Activated T-cell treated with anti-CD3 and anti-CD28 coated beads, Interleukin-2, amount 50 U/mL, for 1 hour (primary cell): ENCODE measurements at regions not wholly inside any gene's neighbourhood (a gene's known extent, or its start where the extent isn't known, plus 50 kb on each side); places are given as distances from the start of the nearest gene placed in this dataset.

Source experiments
- DNase-seq: peaks from one replicate; pipeline ENCODE4 v3.0.0-alpha.2; 2020

GRCh38 chr2:2557475-2557874 lies 226.4 kb upstream of the MYT1L start:
- DNase-seq: no peak

- DNase-seq: no peak
Observed at GRCh38 chr2:2550856-2551255, 219.8 kb upstream of the MYT1L start.

- DNase-seq: no peak
Observed at GRCh38 chr2:2547911-2548310, 216.8 kb upstream of the MYT1L start.

DNA sequence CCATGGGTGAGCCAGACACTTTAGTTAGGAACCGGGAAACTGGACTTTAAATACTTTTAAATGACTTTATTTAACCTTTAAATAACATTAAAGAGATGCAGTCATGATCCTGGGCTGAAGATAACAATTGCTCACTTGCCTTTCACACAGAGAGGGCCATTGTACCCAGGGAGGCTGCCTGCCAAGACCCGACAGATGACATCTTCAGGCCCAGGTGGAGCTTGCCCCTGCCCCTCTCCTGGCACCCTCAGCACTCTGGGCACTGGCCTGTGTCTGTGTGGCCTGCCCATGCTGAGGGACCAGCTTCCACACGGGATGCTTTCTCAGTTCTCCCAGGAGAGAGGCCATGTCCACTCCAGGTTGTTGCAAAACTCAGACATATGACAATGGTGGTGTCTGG lies 216.4 kb upstream of the MYT1L start:
- DNase-seq: no peak

- DNase-seq: no peak
Observed at GRCh38 chr2:2546046-2546445, 215.0 kb upstream of the MYT1L start.

DNA sequence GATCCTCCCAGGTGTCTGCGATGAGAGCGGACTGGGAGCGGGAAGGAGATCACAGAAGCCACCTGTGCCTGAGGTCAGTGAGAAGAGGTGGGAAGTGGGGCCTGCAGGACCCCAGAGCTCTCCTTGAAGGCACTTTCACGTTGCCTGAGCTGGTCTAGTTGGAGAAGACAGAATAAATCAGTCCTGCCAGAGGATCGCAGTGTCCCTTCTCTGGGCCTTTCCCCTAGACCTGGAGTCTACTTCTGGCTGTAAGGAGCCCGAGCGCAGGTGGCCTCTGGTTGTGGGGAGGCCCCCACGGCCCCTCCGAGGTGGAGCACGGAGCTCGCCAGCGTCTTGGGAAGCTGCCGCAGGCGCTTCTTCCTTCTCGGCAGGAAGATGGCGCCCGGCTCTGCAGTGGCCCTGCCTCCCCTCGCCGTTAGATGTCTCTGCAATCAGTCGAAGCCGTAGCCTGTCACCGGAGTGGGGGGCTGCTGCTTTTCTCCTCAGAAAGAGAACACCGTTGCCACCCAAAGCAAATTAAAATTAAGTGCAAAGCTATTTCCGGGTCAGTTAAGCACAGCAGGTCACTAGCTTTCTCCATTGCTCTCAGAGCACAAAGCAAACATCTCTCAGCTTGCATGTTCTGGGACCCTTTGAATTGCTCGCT lies 212.0 kb upstream of the MYT1L start:
- DNase-seq: no peak

DNA sequence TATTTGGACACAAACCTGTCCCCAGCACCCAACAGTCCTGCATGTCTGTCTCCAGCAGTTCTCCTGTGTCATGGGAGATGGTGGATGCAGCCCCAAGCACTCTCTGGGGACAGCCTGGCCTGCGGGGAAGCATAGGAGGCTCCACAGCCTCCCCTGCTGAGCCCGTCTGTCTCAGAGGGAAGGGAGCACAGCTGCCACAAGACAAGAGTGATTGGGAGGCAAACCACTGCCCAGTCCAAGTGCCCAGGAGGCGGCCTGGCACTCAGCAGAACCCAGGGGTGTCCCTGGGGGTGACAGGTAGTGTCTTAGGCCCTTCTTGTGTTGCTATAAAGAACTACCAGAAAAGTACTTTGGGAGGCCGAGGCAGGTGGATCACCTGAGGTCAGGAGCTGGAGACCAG lies 211.2 kb upstream of the MYT1L start:
- no peak for DNase-seq

GRCh38 chr2:2540406-2540805 lies 209.3 kb upstream of the MYT1L start:
- no peak for DNase-seq

GRCh38 chr2:2536416-2537056 lies 205.5 kb upstream of the MYT1L start:
- no peak for DNase-seq

DNA sequence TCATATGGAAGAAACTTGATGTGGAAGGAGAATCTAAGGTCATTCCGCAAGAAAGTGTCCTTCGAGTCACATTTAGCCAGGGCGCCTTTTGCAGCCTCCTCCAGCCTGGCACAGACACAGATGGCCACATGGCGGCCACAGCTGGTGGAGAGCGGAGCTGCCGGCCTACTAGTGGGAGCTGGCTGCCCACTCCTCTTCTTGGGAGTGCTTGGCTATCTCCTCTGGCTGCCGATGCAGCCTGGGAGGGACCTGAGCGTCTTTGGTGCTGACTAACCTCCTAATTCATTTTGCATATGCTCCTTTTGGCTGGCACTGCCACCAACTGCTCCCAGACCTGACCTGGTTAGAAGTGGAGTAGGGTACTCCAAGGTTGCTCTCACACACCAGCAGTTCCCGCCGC lies 199.3 kb upstream of the MYT1L start:
- DNase-seq: no peak

DNA sequence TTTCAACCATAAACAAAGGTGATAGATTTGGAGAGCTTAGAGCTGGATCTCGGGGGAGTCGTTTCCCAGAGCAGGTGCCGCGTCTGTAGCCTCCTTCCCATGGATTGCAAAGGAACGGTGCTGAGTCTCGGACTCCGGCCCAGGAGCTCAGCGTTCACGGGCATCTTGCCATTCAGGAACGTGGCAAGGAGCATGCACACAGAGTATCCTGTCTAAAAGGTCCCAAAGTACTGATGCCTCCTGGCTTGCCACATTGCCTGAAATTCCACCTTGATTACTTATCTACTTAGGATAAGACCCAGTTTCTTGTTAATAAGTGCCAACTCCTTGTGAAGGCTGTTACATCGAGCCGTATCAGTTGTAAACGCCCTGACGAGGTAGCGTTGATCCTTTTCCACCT lies 197.8 kb upstream of the MYT1L start:
- no peak for DNase-seq

DNA sequence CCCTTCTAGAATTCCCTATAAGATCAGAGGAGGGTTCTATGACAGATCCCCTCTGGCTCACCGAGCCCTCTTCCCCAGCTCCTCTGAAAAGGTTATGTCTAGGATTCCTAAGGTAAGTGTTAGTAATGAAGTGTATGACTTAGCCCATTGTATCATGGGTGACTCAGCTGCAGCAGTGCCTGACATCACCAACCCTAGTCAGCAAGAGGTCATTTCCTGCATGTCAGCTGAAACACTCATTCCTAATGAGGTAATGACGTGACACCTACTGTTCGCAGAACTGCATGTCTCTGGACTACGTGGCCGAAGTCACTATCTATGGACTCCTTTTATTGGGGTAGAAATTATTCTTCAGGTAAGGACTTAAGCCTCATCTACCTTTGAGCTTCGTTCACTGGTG lies 196.1 kb upstream of the MYT1L start:
- no peak for DNase-seq

- DNase-seq: no peak
Observed at GRCh38 chr2:2524348-2524941, 193.4 kb upstream of the MYT1L start.

DNA sequence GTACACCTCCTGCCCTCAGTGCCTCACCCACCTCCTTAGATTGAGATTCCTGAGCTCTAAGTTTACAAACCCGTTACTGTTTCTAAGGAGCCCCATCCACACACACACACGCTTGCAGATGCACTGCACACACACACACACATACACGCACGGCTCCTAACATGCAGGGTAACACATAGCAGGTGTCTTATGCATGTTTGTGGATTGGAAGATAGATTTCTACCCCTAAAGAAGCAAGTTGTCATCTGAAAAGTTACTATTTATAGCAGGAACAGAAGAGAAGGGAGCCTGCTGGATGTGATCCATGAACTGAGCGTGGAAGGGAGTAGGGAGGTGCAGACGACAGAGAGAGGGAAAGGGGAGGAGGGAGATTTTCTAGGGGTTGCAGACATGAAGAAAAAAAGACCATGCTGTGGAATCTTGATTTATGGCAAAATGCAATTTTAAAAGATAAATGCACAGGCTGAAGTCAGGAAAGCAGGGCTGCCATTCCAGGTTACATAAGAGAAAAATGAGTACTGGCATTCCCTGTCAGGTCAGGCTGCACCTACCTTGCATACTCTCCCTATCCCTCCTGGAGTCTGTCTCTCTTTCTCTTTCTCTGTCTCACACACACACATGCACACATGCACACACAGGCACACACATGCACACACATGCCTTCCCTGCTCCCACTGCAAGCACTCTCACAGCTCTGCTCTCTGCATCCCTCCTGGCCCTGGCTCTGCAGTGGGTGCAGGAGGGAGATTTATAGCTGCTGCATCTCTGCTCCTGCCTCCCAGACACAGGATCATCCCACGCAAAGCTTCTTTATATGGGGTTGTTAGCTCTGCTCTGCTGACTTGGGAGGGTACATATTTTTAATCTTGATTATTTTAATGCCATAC lies 192.6 kb upstream of the MYT1L start:
- no peak for DNase-seq

GRCh38 chr2:2520401-2520811 lies 189.3 kb upstream of the MYT1L start:
- no peak for DNase-seq

DNA sequence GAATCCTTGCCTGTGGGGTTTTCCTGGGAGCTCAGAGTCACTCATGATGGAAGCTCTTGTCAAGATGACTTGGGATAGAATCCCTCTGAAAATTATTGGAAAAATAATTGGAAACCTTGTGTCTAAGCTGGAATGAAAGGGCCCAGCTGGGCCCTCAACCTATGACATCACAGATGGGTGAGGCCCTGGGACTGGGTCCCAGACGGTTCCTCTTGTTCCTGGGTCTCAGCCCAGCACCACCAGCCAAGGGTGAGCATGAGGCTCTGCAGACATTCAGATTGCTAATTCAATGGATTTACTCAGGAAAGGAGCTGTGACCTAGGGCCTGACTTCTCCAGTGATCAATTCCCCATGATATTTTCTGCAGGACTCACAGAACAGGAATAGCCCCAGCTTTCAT lies 188.3 kb upstream of the MYT1L start:
- no peak for DNase-seq

DNA sequence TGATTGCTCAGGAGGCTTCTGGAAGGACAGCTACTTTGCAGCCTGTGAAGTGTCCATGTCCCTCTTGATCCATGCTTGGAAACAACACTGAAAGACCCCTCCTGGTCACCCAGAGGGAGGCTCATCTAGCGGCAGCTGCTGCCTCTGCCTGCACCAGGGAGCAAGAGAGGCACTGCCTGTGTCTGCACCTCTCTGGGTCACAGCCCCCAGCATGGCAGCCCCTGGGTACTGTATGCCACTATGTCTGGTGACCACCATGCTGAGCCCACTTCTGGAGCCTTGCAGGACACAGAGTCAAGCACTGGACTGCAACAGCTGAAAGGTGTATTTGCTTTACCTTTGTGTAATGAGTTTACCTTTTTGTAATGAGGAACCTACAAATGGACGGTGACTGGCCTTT lies 186.3 kb upstream of the MYT1L start:
- DNase-seq: no peak

GRCh38 chr2:2516386-2516785 lies 185.3 kb upstream of the MYT1L start:
- no peak for DNase-seq

GRCh38 chr2:2512931-2513330 lies 181.9 kb upstream of the MYT1L start:
- DNase-seq: no peak

DNA sequence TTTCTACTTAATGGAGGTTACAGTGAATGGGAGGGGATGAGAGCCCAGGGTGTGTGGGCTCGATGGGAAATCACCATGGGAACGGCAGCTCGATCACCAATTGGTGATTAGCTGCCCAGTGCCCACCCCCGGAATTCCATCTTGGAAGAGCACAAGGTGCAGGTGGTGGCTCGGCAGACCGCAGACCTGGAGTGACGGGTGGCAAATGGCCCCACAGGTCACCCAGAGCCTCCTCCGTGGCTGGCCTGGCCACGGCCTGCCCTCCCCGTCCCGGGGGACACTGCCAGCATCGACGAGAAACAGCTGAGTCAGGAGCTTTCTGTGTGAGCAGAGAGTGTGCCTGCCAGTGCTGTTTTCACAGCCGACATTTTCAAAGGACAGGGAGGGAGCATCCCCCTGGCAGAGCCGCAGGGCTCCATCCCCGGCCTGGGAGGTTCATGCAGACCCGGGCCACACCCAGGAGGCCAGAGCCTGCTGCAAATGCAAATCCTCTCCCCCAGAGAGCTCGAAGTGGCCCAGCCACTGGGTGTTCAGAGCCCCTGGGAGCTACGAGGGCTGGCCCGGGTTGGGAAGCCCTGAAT lies 176.4 kb upstream of the MYT1L start:
- no peak for DNase-seq

DNA sequence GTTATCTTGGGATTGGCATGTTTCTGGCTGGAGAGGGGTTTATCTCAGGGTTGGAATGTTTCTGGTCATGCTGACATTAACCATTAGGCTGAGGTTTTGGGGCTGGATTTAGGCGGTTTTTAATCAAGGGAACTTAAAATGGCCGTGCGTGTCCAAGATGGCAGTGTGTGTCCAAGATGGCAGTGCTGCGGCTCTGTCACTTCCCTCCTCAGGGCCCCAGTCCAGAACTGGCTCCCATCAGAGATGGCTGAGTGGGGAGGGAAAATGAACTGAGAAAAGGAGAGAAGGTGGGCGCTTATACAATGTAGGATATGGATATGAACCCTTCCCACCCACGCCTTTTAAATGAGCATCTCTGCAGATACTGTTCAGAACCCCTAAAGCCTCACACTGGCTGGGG lies 175.5 kb upstream of the MYT1L start:
- no peak for DNase-seq

GRCh38 chr2:2505604-2506003 lies 174.5 kb upstream of the MYT1L start:
- DNase-seq: no peak

DNA sequence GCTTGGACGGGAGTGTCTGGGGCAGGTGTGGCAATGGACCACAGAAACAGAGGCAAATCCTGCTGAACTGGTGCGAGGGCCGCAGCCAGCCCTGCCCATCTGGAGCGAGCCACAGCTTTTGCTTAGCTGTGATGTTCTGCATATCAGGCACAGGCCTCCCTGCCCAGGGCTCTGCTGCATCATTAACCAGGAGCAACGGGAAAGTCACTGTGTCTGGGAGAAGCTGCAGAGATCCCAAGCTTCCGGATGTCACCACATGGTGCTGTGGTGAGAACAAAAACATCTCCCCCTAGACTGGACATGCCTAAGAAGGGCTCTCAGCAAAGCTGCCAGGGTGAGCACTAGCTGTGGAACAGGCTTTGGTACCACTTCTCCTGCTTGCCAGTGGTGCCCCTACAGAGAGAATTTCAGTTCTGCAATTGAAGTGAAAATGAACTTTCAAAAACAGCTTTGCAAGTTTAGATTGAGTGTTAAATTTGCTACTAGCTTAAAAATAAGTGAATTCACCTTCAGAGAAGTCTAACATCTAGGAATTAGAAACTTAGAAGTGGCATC lies 172.9 kb upstream of the MYT1L start:
- DNase-seq: no peak
